ENCODE measurements at regions not wholly inside any gene's neighbourhood (a gene's known extent, or its start where the extent isn't known, plus 50 kb on each side); places are given as distances from the start of the nearest gene placed in this dataset.

- intact Hi-C loops (cut with DNase I; ENCODE audit: low total_unique reads) = no loop called here
- TF ChIP-seq CTCF (IDR thresholded peaks at IDR 0.05) = no peak
- TF ChIP-seq POLR2A (IDR thresholded peaks at IDR 0.05) = no peak
- no peak overlapping the region for H3K4me3 ChIP-seq (ENCODE audit: low read depth, poor library complexity, severe bottlenecking)
- no peak for DNase-seq (ENCODE audit: low spot score in 2 of 2)
- WGBS, 2 donors = 69 to 77% methylated on average over 4 of the region's 4 CpGs
Measured at GRCh38 chr15:37740623-37741141, 193.8 kb upstream of the TMCO5A start.

- no peak for DNase-seq (ENCODE audit: low spot score in 2 of 2)
- WGBS, 2 donors = 76 to 80% methylated on average over 3 of the region's 3 CpGs
- intact Hi-C loops (cut with DNase I; ENCODE audit: low total_unique reads) = no loop called here
- no peak for TF ChIP-seq POLR2A (IDR thresholded peaks at IDR 0.05)
- TF ChIP-seq CTCF (IDR thresholded peaks at IDR 0.05) = no peak
- no peak overlapping the region for H3K4me3 ChIP-seq (ENCODE audit: low read depth, poor library complexity, severe bottlenecking)
Measured at GRCh38 chr15:37743826-37744225, 190.6 kb upstream of the TMCO5A start.

GRCh38 chr15:37744521-37744920 lies 189.9 kb upstream of the TMCO5A start:
- H3K4me3 ChIP-seq (ENCODE audit: low read depth, poor library complexity, severe bottlenecking) = no peak overlapping the region
- TF ChIP-seq POLR2A (IDR thresholded peaks at IDR 0.05) (no peak), CTCF (IDR thresholded peaks at IDR 0.05) (no peak)
- WGBS, 2 donors = 75 to 93% methylated on average over 1 of the region's 1 CpG
- intact Hi-C loops (cut with DNase I; ENCODE audit: low total_unique reads) = no loop called here
- no peak for DNase-seq (ENCODE audit: low spot score in 2 of 2)

GRCh38 chr15:37751401-37751800 lies 183.0 kb upstream of the TMCO5A start:
- H3K4me3 ChIP-seq (ENCODE audit: low read depth, poor library complexity, severe bottlenecking) = no peak overlapping the region
- intact Hi-C loops (cut with DNase I; ENCODE audit: low total_unique reads) = no loop called here
- TF ChIP-seq POLR2A (IDR thresholded peaks at IDR 0.05) (no peak), CTCF (IDR thresholded peaks at IDR 0.05) (no peak)
- WGBS, 2 donors = 96% methylated on average over 3 of the region's 3 CpGs
- DNase-seq (ENCODE audit: low spot score in 2 of 2) = no peak

GRCh38 chr15:37756407-37756806 lies 178.0 kb upstream of the TMCO5A start:
- no peak for DNase-seq (ENCODE audit: low spot score in 2 of 2)
- no peak for TF ChIP-seq CTCF (IDR thresholded peaks at IDR 0.05)
- intact Hi-C loops (cut with DNase I; ENCODE audit: low total_unique reads) = no loop called here
- no peak overlapping the region for H3K4me3 ChIP-seq (ENCODE audit: low read depth, poor library complexity, severe bottlenecking)

GRCh38 chr15:37758412-37758811 lies 176.0 kb upstream of the TMCO5A start:
- no peak for DNase-seq (ENCODE audit: low spot score in 2 of 2)
- H3K4me3 ChIP-seq (ENCODE audit: low read depth, poor library complexity, severe bottlenecking) = no peak overlapping the region
- WGBS, 2 donors = 81 to 90% methylated on average over 1 of the region's 1 CpG
- TF ChIP-seq POLR2A (IDR thresholded peaks at IDR 0.05) = no peak
- TF ChIP-seq CTCF (IDR thresholded peaks at IDR 0.05) = no peak
- intact Hi-C loops (cut with DNase I; ENCODE audit: low total_unique reads) = no loop called here

Measured in lower leg skin (tissue), 4 donors.